IPS DF 19.7 (cell line): ENCODE measurements at regions not wholly inside any gene's neighbourhood (a gene's known extent, or its start where the extent isn't known, plus 50 kb on each side); places are given as distances from the start of the nearest gene placed in this dataset.

Experiments used
- DNase-seq: peaks from one replicate; pipeline ENCODE4 v3.0.0-alpha.2; 2013; ENCODE audit warnings: low read depth, low spot score

DNA sequence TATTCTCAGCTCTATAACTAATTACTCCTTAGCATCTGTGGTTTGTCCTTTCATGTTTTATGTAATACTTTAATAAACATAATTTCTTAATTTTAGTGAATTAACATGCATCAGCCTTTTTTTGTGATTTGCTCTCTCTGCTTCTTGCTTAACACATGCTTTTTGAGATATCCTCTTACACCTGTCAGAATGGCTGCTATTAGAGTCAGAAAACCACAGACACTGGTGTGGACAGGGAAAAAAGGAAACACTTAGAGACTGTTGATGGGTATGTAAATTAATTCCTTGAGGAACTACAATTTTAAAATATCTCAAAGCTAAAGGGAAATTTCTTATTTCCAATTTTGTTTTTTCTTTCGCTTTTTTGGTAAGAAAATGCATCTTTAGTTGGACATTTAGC lies 549.0 kb downstream of the ZNF804A start:
- DNase-seq, result no peak

DNA sequence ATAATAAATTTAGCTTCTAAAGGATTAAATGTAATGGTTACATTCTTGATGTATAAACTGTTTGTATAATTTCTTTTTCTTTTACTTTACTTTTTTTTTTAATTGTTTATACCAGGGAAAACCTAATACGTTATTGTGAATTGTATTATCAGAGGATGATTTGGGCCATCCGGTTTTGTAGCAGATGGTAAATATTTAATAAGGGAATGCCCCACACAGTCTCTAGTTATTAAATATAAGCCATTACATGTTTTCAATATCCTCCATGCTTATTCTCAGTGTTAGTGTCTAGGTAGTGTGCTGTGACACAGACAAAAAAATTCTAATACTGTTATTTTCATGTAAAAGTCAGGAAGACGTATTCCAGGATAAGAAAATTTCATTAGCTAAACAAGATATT lies 553.9 kb downstream of the ZNF804A start:
- no peak for DNase-seq

DNA sequence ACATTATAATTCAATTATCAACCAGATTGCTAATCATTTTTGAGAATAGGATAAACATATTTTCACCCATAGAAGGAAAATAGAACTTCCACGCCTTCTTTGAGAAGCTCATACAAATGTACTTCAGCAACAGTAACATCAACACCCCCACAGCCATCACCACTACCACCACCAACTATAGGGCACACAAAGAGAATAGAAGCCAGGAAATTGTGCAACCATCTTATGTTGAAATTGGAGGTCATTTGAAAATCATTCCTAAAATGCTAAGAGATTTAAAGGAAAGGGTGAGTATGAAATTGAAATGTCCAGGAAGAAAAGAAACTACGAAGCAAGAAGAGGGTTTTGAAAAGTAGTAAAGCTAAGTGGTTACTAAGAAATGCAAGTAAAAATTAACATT lies 563.4 kb downstream of the ZNF804A start:
- DNase-seq, result no peak

DNA sequence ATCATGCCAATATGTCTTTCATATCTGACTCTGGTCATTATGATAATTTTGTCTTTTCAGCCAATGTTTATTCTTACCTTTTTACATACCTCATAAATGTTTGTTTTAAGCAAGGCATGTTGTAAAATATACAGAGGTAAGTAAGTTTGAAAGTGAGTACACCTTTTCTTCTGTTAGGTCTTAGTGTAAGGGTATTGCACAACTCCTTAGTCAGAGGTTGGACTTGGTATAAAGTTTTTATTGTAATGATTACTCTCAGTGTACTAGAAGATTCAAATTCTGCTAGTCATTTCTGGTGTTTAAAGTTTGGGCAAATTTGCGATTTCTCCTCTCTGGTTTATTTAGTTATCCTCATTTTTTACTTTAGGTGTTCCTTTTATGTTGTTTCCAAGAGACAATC lies 564.3 kb upstream of the FSIP2 start:
- no peak for DNase-seq

DNA sequence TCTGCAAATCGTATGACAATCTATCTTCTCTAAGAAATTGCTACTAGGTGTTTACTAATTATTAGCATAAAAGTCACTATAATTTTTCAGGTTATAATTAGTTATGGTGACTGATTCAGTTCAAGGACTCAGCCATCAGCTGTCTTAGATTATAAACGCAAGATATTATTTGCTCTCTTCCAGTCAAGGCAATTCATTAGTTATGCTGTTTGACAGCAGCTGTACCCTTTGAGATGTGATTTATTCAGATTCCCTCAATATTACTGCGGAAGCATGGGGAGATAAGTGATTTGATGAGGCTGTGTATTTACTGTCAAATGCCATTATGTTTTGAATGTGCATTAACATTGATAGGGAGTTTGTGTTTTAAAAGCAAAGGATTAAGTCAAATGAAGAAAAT lies 558.9 kb upstream of the FSIP2 start:
- DNase-seq, result no peak

DNA sequence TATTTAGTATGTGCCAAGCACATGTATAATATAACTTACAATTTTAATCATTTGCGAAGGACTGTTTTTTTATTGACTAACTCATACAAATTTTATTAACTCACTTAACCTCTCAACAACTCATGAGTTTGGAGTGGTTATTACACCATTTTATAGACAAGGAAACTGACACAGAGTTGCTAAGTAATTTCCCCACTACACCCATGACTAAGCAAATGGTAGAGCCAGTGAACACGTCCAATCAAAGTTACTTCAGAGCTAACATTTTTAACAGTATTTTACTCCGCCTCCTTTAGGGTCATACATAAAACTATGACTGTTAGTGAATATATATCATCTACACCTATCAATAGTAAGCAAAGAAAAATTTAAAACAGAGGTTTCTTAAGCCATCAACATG lies 556.7 kb upstream of the FSIP2 start:
- DNase-seq, result no peak

DNA sequence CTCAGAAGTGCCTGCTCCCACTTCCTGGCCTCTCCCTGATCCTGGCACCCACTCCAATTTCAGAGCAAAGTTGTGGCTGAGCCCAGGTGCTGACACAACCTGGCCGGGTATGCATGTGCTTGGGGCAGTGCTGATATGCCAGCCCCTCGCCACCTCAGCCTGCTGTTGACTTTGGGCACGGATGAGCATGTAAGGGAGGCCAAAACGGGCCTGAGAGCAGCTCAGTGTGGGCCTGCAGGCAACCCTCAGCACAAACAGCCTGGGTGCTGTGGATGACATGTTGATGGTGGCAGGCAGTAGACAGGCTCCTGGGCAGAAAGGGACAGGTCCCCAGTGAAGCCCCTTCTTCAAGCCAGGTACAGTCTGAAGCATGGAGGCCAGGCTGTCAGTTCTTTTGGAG lies 553.6 kb upstream of the FSIP2 start:
- DNase-seq, result no peak

DNA sequence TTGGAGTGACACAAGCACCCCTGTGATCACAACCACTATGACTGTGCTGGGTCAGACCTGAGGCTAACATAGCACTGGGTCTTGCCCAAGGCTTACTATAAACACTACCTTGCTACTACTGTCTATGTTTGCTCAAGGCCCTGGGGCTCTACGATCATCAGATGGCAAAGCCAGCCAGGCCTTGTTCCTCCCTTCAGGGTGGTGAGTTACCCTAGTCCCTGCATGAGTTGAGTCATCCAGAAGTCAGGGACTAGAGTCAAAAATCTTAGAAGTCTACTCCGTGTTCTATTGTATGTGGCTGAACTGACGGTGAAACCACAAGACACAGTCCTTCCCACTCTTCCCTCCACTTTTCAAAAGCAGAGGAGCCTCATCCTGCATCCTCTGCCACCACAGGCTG lies 551.2 kb upstream of the FSIP2 start:
- DNase-seq, result no peak

DNA sequence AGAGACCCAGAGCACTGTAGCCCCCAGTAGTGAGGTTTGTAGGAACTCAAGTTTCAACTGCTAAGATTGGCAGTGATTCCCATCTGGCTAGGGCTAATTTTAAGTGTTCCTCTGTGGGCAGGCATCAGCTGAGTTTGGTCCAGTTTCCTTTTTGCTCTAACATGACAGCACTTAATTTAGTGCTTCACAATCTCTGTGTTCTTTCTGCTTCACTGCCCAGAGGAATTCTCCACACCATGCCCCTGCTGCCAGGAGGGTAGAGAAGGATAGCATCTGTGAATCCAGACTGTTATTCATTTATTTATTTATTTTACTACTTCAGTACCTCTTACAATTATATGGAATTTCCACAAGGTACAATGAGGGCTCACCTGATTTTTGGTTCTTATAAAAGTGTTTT lies 549.9 kb upstream of the FSIP2 start:
- no peak for DNase-seq

DNA sequence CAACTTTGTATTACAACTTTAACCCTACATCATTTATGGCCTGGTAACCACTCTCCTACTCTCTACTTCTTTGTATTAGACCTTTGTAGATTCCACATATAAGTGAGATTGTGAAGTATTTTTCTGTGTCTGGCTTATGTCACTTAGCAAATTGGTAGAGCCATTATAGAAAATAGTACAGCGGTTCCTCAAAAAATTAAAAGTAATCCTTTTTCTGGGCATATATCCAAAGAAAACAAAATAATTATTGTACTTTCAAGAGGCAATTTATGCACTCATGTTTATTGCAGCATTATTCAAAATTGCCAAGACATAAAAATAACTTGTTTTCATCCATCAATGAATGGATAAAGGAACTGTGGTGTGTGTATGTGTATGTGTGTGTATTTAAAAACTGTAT lies 537.5 kb upstream of the FSIP2 start:
- no peak for DNase-seq

DNA sequence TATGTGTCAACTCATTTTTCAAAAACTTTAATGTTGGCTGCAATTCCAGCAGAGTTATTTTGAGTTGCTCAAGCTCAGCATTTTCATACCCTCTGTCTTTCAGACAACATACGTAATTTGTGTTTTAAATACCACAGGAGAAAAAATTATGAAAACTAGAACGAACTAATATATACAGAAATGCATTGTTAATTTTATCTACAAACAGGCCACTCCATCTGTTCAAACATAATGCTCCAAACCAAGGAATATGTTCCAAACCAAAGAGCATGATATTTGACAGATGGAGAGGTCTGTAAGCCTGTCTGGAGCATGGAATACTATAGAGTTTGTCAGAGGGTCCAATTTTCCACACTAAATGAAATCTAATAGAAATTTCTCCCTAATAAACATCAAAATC lies 536.2 kb upstream of the FSIP2 start:
- no peak for DNase-seq

DNA sequence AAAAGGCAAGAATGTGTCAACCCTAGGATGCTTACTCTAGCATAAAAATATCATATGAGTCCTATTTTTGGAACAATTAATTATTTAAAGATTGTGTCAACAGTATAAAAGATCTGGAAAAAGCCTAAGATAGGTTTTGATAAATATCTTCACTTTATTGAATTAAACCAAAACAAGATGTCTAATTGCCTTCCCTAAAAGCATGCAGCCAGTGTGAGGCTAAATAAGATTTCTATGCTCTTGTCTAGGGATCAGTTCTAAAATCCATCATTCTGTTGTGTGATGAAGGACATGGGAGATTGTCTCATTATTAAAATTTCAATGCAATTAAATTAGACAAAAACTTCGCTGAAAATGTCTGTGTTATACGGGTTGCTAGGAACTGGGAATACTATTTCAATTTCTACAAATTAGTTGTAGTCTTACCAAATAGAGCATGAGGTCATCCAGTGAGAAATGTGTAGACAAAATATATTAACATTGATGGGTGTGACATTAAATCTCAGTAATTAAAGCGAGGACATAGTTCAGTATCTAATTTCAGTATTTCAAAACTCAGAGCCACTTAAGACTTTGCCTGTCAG lies 535.6 kb upstream of the FSIP2 start:
- no peak for DNase-seq

DNA sequence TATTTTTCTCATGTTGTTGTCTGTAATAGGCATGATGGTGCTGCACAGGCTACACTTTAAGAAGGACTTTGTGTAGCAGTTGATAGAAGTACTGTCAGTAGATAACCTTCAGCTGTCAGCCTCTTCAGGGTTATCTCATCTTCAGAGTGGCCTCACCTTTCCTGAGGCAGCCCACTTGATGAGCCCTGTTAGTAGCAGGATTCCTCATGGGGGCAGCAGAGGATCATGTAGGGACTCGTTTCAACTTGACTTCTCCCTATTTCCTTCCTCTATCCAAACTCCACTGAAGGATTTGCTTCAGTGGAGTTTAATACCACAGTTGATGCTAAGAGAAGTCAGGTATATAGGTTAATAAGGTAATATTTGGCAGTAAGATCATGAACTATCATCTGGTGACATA lies 530.3 kb upstream of the FSIP2 start:
- peak; percentile 17 for DNase-seq

DNA sequence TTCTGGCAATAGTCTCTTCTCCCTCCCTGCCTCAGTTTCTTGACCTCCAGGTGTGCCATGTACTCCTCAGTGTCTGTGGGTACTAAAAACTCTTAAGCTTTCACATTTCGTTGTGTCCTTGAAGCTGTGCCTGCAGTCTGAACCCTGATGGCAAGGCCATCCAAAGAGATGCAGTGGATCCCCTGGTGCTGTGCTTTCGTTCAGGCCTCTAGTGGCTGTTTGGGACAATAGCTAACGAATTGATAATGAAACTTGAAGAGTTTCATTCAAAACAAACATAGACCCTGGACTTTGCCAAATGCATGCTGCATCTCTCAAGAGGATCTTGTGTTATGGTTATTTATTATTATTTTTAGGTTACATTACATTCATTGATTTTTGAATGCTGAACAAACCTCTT lies 523.1 kb upstream of the FSIP2 start:
- peak; percentile 12 for DNase-seq

DNA sequence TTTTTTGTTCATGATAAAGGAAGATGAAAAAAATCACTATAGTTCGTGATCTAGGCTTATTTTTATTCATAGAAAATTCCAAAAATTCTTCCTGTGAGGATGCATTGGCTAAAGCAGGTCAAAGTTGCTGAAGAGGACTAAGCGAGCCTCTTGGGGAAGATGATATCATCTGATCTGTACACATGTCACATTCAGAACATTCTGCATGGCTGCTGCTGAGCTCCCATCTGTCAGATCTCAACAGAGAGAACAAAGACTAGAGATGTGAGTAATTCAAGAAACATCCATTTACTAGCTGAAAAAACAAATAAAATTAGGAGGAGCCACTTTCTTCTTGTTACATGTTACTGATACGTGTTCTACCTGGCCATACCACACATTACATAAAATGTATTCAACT lies 518.6 kb upstream of the FSIP2 start:
- no peak for DNase-seq

DNA sequence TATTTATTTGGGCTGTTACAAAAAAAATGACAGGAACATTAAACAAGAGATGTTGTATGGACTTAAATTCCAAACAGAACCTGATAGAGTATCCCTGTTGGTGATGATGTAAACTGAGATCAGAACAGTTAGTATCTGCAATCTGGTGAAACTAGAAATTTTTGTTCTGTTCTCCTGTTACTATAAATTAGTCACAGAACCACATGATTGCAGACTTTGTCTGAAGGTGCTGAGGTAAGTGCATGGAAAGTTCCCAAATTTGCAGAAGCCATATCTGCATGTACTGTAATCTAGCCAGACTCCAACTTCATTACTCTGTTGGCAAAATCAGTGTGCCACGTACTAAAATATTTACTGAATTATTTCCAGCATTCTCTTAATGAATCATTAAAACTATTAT lies 516.3 kb upstream of the FSIP2 start:
- no peak for DNase-seq

DNA sequence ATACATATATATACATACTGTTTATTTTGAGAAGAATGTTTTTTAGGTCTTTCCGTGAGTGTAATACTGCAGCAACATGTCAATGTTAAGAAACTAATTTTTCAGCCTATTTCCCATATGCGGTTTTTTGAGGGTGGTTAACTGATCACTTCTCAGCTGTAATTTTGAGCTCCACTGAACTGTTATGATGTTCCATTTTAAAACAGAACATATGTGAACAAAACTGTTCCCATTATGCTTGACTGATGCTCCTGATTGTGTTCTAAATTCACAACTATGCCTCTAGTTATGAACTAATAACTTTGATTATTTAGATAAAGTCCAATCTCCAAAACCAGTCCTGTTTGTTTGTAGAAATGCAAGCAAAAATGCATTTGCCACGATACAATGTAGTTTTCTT lies 511.2 kb upstream of the FSIP2 start:
- DNase-seq, result no peak

DNA sequence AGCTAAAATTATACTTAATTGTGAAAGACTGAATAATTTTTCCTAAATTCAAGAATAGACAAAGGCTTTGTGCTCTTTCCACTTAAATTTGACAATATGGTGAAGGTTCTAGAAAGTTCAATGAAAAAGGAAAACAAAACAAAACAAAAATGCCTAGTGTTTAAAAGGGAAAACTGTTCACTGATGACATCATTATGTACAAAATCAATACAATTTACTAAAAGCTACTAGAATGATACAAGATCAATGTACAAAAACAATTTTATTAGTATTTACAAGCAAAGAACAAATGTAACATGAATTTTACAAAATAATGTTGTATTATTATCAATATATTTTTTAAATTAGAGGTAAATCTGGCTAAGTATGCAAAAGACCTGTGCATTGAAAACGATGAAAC lies 499.1 kb upstream of the FSIP2 start:
- DNase-seq, result no peak

DNA sequence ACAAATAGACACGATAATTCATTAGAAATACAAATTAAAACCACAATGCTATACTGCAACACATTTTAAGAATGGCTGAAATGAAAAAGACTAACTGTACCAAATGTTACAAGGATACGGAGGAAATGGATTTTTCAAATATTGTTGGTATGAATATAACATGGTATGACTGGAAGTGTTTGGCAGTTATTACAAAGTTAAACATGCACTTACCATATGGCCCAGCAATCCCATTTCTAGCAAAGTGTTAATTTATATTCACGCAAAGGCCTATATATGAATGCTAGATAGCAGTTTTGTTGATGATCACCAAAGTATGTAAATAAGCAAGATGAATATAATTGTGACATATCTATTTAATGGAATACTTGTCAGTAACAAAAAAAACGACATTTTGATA lies 497.8 kb upstream of the FSIP2 start:
- no peak for DNase-seq

DNA sequence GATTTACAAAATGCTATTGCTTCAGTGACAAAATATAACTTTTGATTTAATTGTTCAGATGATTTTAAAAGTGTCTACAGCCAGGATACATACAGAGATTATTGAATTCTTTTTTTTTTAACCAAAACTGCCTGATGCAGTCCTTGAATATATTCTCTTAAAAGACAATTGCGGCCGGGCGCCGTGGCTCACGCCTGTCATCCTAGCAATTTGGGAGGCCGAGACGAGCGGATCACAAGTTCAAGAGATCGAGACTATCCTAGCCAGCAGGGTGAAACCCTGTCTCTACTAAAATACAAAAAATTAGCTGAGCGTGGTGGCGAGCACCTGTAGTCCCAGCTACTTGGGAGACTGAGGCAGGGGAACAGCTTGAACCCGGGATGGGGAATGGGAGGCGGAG lies 497.0 kb upstream of the FSIP2 start:
- no peak for DNase-seq

DNA sequence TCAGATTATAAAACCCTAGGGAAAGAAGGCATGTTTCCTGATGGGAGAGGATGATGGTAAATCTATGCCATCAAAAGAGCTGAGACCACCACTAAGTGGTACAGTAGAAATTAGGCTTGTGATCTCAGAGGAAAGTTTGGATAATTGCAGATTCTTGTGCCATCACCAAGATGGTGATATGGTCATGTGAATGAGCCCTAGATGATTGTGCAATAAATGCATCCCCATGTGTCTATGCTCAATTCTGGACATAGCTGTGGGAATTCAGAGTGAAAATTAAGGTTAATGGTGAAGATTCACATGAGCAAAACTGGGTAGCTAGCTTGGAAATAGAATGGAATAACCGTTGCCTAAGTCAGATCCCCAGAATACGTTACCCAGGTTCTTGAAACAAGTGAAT lies 496.1 kb upstream of the FSIP2 start:
- DNase-seq, result no peak

DNA sequence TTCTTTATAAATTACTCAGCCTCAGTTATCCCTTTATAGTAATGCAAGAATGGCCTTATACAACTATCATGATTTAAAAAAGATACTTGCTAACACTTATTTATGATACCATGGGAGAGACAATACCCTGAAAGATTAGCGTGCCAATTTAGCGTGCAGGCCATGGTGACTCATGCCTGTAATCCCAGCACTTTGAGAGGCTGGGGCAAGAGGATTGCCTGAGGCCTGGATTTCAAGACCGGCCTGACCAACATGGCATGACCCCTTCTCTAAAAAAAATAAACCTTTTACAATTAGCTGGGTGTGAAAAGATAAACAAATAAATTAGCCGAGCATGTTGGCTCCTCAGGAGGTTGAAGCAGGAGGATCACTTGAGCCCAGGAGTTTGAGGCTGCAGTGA lies 493.4 kb upstream of the FSIP2 start:
- no peak for DNase-seq

DNA sequence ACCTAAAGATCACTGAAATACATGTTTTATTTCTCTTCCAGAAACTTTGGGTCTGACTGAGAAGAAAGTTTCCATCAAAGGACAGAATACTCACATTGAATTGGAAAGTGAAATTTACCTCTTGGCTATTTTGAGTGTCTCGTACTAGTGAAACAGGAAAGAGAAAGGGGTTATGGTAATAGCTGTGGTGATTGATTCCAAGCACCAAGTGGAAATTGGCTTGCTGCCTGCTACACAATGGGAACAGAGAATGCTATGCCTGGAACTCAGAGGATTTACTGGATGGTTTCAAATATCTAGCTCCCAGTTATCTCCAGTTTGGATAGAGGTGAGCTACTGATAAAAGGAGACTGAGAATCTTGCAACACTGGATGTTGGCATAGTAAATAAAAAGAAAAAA lies 492.8 kb upstream of the FSIP2 start:
- DNase-seq, result no peak

DNA sequence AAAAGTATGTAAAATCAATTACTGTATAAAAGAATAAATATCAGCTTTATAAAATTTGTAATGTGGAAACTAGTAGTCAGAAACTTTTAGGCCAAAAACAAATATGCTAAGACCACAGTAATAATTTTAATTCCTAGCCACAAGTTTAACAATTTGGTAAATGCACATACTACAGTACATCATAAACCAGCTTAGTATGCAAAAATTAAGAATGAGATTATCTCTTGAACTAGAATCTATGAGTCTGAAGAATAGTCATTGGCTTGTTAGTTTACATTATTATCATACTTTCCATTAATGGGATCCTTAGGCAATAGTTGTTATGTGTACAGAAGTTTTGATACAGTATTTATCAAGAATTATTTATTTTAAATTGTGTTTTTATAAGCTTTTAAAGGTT lies 491.9 kb upstream of the FSIP2 start:
- DNase-seq, result no peak

DNA sequence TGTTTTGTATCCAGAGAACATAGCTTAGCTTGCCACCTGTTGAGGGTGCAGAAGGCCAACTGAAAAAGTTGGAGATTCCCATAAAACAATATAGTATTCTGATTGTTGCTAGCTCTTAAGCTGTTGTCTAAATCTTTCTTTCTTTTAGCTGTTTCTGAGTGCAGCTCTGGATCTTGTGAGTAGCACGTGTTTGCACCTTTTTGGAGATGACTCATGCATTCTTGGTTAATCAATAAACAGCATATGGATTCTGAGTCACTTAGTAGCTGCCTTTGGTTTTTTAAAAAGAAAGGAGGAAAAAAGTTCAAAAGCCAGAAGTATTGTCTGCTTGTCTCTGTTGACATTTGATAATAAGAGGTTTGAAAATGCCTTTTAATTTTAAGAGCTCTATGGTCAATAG lies 483.0 kb upstream of the FSIP2 start:
- no peak for DNase-seq
